ENCODE measurements at regions not wholly inside any gene's neighbourhood (a gene's known extent, or its start where the extent isn't known, plus 50 kb on each side); places are given as distances from the start of the nearest gene placed in this dataset.
A peak's percentile ranks its signal among the peaks of the same experiment; 100 is the strongest.

GRCh38 chr9:90996154-90997065, 194.8 kb downstream of the SYK start:
- TF ChIP-seq, protein P1, sequence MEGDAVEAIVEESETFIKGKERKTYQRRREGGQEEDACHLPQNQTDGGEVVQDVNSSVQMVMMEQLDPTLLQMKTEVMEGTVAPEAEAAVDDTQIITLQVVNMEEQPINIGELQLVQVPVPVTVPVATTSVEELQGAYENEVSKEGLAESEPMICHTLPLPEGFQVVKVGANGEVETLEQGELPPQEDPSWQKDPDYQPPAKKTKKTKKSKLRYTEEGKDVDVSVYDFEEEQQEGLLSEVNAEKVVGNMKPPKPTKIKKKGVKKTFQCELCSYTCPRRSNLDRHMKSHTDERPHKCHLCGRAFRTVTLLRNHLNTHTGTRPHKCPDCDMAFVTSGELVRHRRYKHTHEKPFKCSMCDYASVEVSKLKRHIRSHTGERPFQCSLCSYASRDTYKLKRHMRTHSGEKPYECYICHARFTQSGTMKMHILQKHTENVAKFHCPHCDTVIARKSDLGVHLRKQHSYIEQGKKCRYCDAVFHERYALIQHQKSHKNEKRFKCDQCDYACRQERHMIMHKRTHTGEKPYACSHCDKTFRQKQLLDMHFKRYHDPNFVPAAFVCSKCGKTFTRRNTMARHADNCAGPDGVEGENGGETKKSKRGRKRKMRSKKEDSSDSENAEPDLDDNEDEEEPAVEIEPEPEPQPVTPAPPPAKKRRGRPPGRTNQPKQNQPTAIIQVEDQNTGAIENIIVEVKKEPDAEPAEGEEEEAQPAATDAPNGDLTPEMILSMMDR (conservative IDR thresholded peaks at IDR 0.05), result no peak
- no peak overlapping the region for H3K27ac ChIP-seq

GRCh38 chr9:90998573-90998972, 197.0 kb downstream of the SYK start:
- TF ChIP-seq, protein P1 (conservative IDR thresholded peaks at IDR 0.05), result no peak
- H3K27ac ChIP-seq, result peak overlapping the region; percentile 73

DNA sequence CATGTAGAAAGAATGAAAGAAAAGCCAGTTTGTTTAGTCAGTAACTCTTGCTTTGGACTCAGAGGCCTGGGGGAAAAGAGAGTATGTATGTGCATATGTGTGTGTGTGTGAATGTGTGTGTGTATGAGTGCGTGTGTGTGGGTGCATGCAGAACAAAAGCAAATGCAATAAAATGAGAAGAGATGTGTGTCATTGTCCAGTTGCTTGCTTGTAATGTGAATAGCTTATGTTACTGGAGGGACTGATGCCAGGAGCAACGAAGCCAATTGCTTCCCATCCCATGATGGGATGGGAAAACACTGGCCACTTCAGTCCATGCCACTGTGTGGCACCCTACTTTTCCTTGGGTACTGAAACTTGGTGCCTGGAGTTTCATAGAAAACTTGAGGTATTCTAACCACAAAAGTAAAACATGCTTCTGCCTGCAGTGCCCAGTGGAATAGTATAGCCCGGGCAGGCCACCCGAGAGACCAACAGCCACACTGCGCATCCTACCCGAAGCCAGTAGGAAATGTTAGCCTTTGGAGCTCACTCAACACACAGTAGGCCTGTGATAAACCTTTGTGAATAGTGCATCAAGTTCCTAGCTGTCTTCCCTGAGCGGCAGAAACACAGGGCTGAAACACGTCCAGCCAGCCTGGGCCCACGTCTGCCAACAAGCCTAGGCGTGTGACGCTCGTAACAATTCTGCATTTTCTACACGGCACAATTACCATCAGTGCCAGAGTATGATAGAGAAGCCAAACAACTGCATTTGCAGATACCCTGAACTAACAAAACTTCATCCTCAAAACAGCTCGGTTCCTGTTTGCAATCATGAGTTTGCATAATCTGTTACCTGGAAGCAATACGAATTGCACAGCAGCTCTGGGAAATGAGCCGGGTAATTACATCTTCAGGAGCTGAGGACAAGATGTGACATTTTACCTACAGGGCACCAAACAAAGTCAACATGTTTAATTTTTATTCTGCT, 198.1 kb downstream of the SYK start:
- peak overlapping the region; percentile 73 for H3K27ac ChIP-seq
- TF ChIP-seq, protein P1 (conservative IDR thresholded peaks at IDR 0.05), result no peak

DNA sequence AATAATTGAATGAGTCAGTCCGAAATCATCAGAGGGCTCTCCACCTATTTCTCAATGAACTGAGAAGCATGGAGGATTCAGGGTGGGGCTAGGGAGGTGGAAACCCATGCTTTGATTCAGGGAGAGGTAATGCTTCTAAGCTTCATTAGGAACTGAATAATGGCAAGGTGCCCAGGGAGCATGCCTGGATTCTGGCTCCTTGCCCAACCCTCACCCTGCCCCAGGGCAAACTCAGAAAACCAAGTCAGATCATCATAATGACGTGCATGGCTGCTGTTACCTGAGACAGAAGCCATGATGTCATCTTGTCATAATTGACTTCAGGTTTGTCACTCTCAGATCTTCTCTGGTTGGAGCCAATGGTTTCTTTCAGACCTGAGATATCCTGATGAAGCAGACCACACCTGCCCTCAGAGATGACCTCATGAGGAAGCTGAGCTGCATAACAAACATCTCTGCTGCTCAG, 199.6 kb downstream of the SYK start:
- TF ChIP-seq, protein P1 (conservative IDR thresholded peaks at IDR 0.05), result no peak
- H3K27ac ChIP-seq, result peak overlapping the region; percentile 73

- TF ChIP-seq, protein P1 (conservative IDR thresholded peaks at IDR 0.05), result no peak
- H3K27ac ChIP-seq, result no peak overlapping the region
Observed at GRCh38 chr9:91004484-91004883, 202.9 kb downstream of the SYK start.

GRCh38 chr9:91004992-91005391, 203.4 kb downstream of the SYK start:
- no peak overlapping the region for H3K27ac ChIP-seq
- TF ChIP-seq, protein P1 (conservative IDR thresholded peaks at IDR 0.05), result no peak; the same call in 1 of the 2 replicates

- no peak overlapping the region for H3K27ac ChIP-seq
- TF ChIP-seq, protein P1 (conservative IDR thresholded peaks at IDR 0.05), result no peak
Observed at GRCh38 chr9:91006046-91006445, 204.4 kb downstream of the SYK start.
